ENCODE measurements at regions not wholly inside any gene's neighbourhood (a gene's known extent, or its start where the extent isn't known, plus 50 kb on each side); places are given as distances from the start of the nearest gene placed in this dataset.

DNA sequence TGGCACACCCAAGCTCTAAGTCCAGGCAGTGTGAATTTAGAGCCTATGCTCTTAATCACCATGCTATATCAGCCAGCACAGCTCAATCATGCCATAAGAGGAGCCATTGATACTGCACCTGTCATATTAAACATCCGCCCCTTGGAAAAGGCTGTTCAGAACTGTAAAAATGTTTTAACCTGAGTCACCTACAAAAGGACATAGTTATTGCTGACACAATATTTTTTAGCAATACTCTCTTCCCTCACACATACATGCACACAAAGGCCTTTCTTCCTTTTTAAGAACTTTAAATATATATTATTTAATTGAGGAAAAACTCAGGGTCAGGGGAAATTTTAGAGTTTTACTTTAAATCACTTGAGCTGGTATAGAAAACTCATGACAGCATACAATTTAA, 83.5 kb upstream of the ATXN7L3B start:
- in situ Hi-C loops (cut with HindIII; ENCODE audit: low pct_ligation_motif_present, low sequenced_read_pairs) = no loop called here
- Histone ChIP-seq H3K27me3 (replicated peaks) (no peaks in the 10 kb centered on the region), H3K27ac (no peak overlapping the region), H3K36me3 (replicated peaks) (no peaks in the 10 kb centered on the region), H3K4me3 (ENCODE audit: low read depth, low read length) (no peak overlapping the region)
- DNase-seq = no peak
- TF ChIP-seq, protein P1, sequence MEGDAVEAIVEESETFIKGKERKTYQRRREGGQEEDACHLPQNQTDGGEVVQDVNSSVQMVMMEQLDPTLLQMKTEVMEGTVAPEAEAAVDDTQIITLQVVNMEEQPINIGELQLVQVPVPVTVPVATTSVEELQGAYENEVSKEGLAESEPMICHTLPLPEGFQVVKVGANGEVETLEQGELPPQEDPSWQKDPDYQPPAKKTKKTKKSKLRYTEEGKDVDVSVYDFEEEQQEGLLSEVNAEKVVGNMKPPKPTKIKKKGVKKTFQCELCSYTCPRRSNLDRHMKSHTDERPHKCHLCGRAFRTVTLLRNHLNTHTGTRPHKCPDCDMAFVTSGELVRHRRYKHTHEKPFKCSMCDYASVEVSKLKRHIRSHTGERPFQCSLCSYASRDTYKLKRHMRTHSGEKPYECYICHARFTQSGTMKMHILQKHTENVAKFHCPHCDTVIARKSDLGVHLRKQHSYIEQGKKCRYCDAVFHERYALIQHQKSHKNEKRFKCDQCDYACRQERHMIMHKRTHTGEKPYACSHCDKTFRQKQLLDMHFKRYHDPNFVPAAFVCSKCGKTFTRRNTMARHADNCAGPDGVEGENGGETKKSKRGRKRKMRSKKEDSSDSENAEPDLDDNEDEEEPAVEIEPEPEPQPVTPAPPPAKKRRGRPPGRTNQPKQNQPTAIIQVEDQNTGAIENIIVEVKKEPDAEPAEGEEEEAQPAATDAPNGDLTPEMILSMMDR (IDR thresholded peaks at IDR 0.05; ENCODE audit: low read depth, low read length, missing control alignments) = no peak

DNA sequence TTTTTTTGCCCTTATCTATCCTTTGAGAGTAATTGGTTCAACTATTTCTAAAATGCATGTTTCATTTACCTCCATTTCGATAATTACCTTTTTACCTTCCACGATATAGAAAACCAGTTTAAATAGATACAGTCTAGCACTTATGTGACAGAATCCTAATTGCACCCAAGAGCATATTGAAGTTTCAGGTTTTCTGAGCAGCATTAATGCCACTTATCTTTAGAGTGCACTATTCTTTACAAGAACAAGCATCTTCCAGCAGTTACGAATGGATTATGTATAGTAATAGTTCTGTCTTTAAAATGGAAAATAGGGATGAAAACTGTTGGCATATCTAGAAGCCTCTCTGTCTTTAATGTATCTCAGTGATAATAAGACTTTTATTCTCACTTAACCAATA, 82.2 kb upstream of the ATXN7L3B start:
- H3K27ac ChIP-seq = no peak overlapping the region
- H3K27me3 ChIP-seq (replicated peaks) = no peaks in the 10 kb centered on the region
- in situ Hi-C loops (cut with HindIII; ENCODE audit: low pct_ligation_motif_present, low sequenced_read_pairs) = no loop called here
- TF ChIP-seq, protein P1 (IDR thresholded peaks at IDR 0.05; ENCODE audit: low read depth, low read length, missing control alignments) = no peak
- H3K4me3 ChIP-seq (ENCODE audit: low read depth, low read length) = no peak overlapping the region
- DNase-seq = no peak
- H3K36me3 ChIP-seq (replicated peaks) = no peaks in the 10 kb centered on the region

DNA sequence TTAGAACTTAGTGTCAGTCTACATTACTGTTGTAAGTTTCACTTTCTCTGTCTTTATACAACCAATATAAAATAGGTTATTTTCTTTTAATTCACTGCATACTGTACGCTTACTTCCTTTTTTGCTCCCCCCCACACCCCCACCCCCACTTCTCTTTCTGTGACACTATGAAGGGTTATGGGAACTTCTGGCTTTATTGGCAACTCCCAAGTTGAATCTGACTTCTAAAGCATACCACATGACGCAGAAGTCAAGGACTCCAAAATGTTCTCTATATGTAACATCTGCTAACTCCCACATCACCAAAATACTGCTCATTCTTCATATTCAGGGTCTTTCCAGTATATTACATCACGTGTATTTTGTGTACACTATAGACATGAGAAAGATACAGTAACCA, 81.2 kb upstream of the ATXN7L3B start:
- DNase-seq = no peak
- H3K27me3 ChIP-seq (replicated peaks) = no peaks in the 10 kb centered on the region
- H3K4me3 ChIP-seq (ENCODE audit: low read depth, low read length) = no peak overlapping the region
- H3K27ac ChIP-seq = no peak overlapping the region
- TF ChIP-seq, protein P1 (IDR thresholded peaks at IDR 0.05; ENCODE audit: low read depth, low read length, missing control alignments) = no peak
- in situ Hi-C loops (cut with HindIII; ENCODE audit: low pct_ligation_motif_present, low sequenced_read_pairs) = no loop called here
- H3K36me3 ChIP-seq (replicated peaks) = no peaks in the 10 kb centered on the region

DNA sequence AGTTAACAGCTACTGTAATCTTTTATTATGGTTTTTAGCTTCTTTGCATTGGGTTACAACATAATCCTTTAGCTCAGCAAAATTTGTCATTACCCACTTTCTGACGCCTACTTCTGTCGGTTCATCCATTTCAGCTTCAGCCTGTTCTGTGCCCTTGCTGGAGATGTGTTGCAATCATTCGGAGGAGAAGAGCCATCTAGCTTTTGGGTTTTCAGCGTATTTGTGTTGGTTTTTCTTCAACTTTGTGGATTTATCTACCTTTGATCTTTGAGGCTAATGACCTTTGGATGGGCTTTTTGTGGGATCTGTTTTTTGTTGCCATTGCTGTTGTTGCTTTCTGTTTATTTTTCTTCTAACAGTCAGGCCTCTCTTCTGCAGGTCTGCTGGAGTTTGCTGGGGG, 69.2 kb upstream of the ATXN7L3B start:
- H3K4me3 ChIP-seq (ENCODE audit: low read depth, low read length) = no peak overlapping the region
- TF ChIP-seq, protein P1 (IDR thresholded peaks at IDR 0.05; ENCODE audit: low read depth, low read length, missing control alignments) = no peak
- H3K27me3 ChIP-seq (replicated peaks) = no peaks in the 10 kb centered on the region
- no peaks in the 10 kb centered on the region for H3K36me3 ChIP-seq (replicated peaks)
- DNase-seq = no peak
- in situ Hi-C loops (cut with HindIII; ENCODE audit: low pct_ligation_motif_present, low sequenced_read_pairs) = no loop called here
- H3K27ac ChIP-seq = no peak overlapping the region

DNA sequence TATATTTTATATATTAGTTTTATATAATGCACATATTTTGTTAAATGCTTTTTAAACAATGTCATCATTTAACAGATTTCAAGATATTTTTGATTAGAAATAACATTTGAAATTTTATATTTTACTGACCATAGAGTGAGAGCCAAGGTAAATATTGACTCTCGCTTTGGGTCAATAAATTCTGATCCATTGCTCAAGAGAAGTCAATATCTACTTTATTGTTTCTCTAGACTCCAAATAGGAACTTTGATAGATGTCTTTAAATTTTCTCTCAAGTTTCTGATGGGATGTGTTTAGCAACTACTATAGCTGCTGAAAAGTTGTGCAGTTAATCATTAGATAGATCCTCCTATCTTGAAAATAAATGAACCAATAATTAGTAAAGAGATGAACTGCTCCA, 61.4 kb upstream of the ATXN7L3B start:
- in situ Hi-C loops (cut with HindIII; ENCODE audit: low pct_ligation_motif_present, low sequenced_read_pairs) = no loop called here
- H3K4me3 ChIP-seq (ENCODE audit: low read depth, low read length) = no peak overlapping the region
- no peaks in the 10 kb centered on the region for H3K36me3 ChIP-seq (replicated peaks)
- no peaks in the 10 kb centered on the region for H3K27me3 ChIP-seq (replicated peaks)
- DNase-seq = no peak
- TF ChIP-seq, protein P1 (IDR thresholded peaks at IDR 0.05; ENCODE audit: low read depth, low read length, missing control alignments) = no peak
- H3K27ac ChIP-seq = no peak overlapping the region

DNA sequence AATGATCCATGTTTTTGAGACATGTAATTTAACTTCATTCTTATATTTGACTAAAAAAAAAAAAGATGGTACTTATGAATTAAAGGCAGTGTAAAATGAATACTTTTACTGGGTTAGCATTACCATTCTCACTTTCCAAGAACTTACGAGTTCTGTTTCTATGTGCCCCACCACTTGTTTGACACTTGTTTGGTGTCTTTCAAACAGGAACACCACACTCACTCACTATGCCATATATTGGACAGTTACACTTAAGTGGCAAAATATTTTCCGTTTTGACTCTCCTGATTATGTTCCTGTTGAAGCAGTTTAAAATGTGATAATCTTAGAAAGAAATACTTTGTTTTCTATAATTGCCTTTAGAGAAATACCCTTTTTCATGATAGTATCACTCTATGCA, 56.6 kb upstream of the ATXN7L3B start:
- H3K36me3 ChIP-seq (replicated peaks) = no peaks in the 10 kb centered on the region
- no peak overlapping the region for H3K27ac ChIP-seq
- in situ Hi-C loops (cut with HindIII; ENCODE audit: low pct_ligation_motif_present, low sequenced_read_pairs) = no loop called here
- no peaks in the 10 kb centered on the region for H3K27me3 ChIP-seq (replicated peaks)
- TF ChIP-seq, protein P1 (IDR thresholded peaks at IDR 0.05; ENCODE audit: low read depth, low read length, missing control alignments) = no peak
- no peak overlapping the region for H3K4me3 ChIP-seq (ENCODE audit: low read depth, low read length)
- DNase-seq = no peak

Data from brain microvascular endothelial cell (primary cell).